GM18873 (cell line): ENCODE measurements at regions not wholly inside any gene's neighbourhood (a gene's known extent, or its start where the extent isn't known, plus 50 kb on each side); places are given as distances from the start of the nearest gene placed in this dataset.
"Not testable (repeated sequence)": the region's sequence is repeated elsewhere in the genome, so short reads cannot be mapped to it uniquely, and the experiment has no call there.

Source experiments
- ATAC-seq: cut with Tn5 transposase; IDR thresholded peaks from one replicate; pipeline ENCODE4 v1.9.1; 2021; ENCODE audit warnings: mild to moderate bottlenecking, moderate library complexity, moderate number of reproducible peaks; ENCODE audit not compliant: unreplicated experiment, low FRiP score

DNA sequence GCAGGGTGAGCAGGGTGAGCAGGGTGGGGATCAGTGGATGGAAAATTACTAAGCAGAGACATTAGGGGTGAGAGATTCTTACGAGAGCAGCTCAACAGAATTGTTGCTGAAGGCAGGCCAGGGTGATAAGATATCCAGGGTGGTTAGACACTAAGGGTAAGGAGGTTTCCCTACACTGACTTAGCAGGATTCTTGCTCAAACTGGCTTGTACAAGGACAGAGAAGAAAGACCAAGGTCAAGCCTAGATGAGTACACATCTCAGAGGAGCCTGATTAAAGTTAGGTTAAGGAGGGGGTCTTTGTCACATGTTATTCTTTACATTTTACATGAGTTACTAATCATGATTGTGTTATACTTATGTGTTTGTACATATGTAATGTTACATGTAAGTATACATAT is 262.8 kb upstream of the FANCL start:
- no peak for ATAC-seq

GRCh38 chr2:58502931-58503330 is 261.8 kb upstream of the FANCL start:
- ATAC-seq, result no peak

GRCh38 chr2:58501371-58502160 is 260.4 kb upstream of the FANCL start:
- ATAC-seq, result no peak

DNA sequence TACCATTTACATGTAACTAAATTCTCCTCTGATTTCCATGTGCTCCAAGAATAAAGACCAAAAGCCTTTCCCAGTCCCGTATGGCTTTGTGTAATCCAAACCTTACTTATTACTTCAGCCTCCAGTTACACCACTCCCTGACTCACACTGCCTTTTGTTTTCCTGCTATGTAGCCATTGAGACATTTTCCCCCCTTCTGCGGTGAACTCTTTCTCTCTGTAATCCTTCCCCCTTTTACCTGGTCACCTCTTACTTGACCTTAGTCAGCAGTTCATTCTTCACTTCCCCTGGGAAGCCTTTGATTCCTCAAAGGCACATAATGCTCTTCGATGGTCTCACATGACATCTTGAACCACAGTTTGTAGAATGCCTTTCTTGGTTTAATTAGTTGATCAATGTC is 256.0 kb upstream of the FANCL start:
- no peak for ATAC-seq

DNA sequence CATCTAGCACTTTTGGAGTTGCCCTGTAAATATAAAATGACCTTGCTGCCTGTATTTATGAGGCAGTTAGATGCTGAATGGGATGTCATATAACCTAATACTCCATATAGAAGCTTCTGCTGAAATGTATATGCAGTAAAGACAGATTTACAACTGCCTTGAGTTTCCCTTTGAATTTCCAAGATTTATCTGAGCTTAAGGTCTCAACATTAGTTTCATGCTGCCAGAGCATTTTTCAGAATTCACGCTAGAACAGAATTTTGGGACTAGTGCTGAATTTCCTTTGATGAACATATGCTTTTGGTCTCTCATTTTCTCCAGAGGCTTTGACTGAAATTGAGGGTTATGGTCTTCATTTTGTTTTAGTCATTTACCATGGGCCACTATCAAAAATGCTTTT is 254.7 kb upstream of the FANCL start:
- ATAC-seq, result no peak

GRCh38 chr2:58494071-58494501 is 253.0 kb upstream of the FANCL start:
- ATAC-seq, result no peak

DNA sequence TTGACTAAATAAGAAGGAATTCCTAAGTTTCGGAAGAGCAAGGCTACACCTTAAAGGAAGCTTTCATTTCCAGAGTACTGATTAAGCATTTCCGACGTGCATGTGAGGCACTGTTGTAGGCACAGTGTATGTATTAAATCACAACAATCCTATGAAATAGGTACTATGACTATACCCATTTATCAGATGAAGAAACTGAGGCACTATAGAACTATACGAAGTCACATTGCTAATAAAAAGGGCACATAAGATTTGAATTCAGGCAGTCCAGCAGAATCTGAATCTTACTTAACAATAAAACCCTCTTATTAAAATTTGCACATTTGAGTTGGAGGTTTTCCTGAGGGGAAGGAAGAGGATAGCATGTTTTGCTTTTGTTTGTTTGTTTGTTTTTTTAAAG is 243.5 kb upstream of the FANCL start:
- ATAC-seq, result no peak

DNA sequence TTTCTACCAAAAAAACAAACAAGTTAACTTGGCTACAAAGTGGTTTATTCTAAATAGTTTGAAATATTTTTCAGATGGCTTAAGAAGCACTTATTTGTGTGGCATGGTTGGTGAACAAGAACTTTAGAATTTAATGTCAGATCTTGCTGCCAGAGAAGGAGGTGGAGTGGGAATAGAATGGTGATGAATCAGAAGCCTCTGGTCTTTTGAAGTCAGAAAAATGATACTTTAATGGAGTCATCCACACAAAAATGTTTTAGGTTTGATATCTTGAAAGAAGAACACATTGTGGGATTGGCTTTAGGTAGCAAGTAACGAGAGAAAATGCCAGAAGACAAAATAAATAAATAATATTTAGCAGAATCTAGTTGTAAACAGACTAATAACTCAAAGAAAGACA is 243.1 kb upstream of the FANCL start:
- no peak for ATAC-seq

DNA sequence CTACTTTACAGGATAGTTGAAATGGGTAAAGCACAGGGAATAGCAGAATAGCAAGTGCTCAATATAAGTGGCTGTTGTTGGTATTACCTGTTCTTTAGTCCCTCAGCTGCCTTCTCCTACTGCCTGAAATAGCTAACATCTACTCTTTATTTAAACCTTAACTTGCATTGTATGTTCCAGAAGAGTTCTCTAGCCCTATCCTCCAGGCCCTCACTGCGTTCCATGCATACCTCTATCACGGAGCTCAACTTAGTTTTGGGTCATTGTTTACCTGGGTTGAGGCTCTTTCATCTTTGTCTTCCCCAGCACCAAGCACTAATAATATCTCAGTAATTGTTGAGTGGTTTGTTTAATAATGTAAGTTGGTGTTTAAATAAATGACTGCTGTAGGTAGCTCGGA is 242.2 kb upstream of the FANCL start:
- no peak for ATAC-seq

DNA sequence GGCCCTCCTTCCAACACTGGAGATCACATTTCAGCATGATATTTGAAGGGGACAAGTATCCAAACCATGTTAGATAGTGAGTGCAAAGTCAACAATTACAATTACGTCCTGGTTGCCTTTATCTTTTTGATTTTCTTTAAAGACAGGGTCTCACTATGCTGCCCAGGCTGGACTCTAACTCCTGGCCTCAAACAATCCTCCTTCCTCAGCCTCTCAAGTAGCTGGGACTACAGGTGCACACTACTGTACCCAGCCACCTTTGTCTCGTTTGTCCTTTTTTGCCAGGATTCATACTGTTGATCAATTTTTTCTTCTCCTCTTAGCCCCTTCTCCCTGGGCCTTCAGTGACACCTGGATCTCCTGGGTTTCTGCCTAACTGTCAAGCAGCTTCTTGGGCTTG is 240.5 kb upstream of the FANCL start:
- no peak for ATAC-seq

- ATAC-seq, result no peak
Measured at GRCh38 chr2:58480141-58480540, 239.0 kb upstream of the FANCL start.

GRCh38 chr2:58479535-58480140 is 238.5 kb upstream of the FANCL start:
- ATAC-seq, result no peak

DNA sequence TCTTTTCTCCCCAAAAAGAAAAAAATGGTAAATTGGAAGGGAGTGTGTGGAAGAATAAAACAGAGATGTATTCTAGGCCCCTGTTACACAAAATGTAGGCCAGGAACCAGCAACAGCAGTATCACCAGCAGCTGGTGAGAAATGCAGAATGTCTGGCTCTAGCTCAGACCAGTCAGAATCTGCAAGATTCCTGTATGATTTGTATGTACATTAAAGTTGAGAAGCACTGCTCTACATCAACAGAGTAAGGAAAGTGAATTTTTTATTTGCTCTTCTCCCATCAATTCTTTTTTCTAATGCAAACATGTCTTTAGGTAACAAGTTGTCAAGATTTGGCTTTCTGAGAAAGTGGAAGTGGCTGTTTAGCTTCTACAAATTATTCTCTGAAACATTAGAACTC is 235.4 kb upstream of the FANCL start:
- ATAC-seq, result no peak

GRCh38 chr2:58475756-58476155 is 234.6 kb upstream of the FANCL start:
- no peak for ATAC-seq

- ATAC-seq, result no peak
Measured at GRCh38 chr2:58473165-58473564, 232.0 kb upstream of the FANCL start.

GRCh38 chr2:58466804-58467203 is 225.7 kb upstream of the FANCL start:
- no peak for ATAC-seq

GRCh38 chr2:58466021-58466420 is 224.9 kb upstream of the FANCL start:
- not testable (repeated sequence) for ATAC-seq

DNA sequence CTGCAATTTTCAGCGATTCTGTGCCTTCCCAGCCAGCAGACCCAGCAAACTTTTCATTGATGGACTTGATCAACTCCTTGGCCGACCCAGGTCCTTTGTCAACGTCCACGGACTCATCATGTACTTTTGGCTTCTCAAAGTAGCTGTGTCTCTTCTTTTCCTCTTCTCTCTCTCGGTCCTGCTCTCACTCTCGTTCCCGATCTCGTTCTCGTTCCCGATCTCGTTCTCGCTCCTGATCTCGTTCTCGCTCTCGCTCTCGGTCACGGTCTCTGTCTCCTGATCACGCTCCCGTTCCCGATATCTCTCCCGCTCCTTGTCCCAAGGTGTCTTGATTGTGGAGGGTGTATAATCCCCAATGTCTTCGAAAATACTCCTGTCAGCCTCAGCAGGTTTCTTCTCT is 219.5 kb upstream of the FANCL start:
- ATAC-seq, result no peak

- ATAC-seq, result peak; percentile 61
Measured at GRCh38 chr2:58449286-58450010, 208.3 kb upstream of the FANCL start.

DNA sequence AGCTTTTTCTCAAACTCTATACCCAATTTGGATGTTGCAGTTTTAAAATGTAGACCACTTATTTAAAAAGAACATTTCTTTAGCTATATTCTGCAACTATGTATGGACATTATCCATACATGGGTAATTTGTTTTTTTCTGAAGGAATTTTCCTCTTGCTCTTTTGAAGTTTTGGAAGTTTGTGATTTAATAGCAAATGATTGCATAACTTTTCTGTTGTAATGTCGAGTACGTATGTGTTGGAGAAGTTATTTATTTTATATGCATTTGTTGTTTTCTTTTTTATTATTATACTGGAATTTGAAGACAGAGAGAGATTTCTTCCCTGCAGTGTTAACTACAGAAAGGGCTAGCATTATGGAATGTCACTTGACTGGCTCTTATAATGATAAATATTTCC is 207.7 kb upstream of the FANCL start:
- ATAC-seq, result no peak

DNA sequence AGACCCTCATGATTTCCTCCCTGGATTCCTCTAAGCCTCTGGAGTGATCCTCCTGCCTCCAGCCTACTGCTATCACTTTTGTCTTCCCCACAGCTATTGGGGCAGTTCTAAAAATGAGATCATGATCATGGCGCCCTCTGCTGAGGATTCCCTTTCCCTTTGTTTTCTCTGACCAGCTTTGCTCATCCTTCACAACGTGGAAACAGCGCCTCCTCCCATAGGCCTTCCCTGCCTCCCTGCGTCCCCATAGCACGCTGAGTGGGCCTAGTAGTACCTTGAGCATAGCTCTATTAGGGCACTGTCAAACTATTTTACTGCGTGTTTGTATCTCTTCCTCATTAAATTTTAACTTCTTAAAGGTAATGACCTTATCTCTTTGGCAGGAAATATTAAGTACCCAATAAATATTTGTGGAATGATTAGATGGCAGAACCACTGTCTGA is 207.0 kb upstream of the FANCL start:
- ATAC-seq, result peak; percentile 52

GRCh38 chr2:58447586-58447985 is 206.5 kb upstream of the FANCL start:
- no peak for ATAC-seq
